Hematopoietic multipotent progenitor cell treated with erythropoietin and hydrocortisone succinate and interleukin-3 and kit ligand, for 17 days (in vitro differentiated cells): ENCODE measurements at regions not wholly inside any gene's neighbourhood (a gene's known extent, or its start where the extent isn't known, plus 50 kb on each side); places are given as distances from the start of the nearest gene placed in this dataset.

Source experiments
- DNase-seq: peaks from one replicate; pipeline ENCODE4 v3.0.0-alpha.2; 2015; ENCODE audit warnings: low spot score

DNA sequence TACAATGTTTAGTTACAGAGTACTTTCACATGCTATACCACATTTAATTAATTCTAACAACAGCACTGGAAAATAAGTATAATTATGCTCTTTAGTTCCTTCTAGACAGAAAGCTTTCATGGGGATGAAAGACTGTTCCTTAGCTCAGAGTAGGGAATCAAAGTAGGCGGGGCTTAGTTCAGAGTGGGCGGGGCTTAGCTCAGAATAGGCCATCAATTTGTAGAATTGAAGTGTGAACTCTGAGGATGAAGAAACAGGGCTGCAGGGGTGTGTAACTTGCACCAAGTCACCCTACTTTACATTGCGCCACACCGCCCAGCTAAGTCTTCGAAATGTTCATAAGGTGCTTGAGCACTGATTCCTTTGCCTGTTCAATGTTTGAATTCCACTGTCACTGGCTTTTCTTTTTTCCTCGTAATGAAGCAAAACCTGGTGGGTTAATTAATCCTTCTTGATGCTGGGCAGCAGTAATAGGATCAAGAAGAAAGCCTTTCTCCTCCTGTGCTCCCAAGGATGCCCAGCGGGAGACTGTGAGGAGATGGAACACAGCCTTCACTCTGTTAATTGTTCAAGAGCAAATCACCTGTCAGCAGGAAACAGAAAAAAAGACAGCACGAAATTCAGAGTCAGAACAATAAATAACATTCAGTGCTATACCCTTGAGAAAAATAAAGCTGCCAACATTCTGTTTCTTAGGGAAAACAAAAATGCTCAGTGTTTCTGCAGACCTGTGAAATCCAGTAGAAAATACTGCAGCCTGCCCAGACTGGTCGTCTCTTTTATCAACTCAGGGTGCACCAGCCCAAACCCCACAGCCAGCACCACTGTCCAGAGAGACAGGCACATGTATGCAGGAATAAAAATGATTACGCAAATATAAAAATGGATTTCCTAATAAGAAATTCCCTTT, 66.5 kb upstream of the CAMK1G start:
- no peak for DNase-seq

DNA sequence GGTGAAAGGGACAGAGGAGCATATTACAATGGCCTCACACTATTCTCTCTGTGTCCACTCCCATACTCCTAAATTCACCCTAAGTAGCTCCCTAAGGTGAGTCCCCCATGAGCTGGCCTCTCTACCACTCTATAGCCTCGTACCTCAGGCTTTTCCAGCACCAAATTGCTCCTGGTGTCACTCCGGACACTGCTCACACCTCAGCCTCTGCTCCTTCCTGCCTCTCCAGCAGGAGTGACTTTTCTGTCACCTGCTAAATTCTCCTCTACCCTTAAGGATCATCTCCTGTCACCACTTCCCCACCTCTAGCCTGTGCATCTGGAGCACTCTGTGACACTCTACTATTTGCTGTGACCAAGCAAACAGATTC, 65.8 kb upstream of the CAMK1G start:
- DNase-seq: no peak

DNA sequence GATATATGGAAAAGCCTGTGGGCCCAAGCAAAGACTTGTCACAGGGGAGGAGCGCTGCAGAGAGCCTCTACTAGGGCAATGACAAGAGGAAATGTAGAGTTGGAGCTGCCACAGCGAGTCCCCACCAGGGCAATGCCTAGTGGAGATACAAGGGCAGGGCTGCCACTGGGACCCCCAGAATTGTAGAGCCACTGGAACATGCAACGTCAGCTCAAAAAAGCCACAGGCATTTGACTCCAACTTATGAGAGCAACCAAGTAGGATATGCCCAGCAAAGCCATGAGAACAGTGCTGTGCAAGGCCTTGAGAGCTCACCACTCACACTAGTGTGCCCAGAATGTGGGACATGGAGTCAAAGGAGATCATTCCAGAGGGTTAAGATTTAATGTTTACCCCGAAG, 63.7 kb upstream of the CAMK1G start:
- no peak for DNase-seq

DNA sequence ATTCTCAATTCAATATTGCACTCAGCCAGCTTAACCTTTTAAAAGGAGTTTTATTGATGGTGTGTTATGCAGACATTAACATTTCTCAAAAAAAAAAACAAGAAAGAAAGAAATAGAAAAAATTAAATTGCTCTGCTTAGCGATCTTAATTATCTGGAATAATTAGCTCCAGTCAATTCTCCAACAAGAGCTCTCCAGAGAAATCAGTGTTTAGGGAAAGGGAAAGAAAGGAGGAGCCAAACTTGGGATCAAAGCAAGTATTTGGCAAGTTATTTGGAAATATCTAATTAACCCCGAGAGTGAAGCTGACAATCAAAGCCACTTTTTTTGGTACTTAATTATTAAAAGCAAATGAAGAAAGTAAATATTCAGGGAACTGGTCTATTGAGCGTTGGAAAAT, 60.7 kb upstream of the CAMK1G start:
- no peak for DNase-seq

DNA sequence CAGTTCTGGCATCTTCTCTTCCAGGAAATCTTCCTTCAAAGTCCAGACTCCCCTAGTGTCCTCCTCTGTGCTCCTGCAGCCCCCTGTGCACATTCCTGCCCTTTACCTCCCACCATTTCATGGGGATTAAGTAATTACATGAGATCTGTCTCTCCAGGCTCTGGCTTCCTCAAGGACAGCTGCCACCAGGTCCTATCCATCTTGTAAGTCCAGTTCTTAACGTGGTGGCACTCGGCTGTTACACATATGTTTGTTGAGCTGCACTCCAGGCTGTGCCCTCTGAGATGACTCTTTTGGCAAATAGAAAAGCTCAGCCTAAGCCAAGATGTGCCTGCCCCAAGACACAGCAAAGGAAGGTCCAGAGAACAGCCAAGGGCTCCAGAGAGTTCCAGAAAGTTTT, 57.4 kb upstream of the CAMK1G start:
- DNase-seq: no peak

DNA sequence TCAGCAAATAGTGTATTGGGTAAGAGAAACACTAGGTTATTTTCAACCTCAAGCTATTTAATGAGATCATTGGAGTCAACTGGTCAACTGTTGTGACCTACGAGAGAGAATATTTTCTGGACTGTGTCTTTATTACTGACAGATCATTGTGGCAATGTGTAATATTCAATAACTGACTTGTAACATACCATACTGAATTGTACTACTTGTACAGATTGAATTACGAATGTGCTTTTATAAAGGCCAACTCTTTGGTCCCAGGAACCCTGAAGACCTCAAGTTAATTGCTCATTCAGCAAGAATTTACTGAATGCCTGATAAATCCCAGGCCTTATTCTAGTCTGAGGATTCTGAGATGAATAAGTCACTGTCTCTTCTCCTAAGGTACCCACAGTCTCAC, 56.1 kb upstream of the CAMK1G start:
- no peak for DNase-seq

DNA sequence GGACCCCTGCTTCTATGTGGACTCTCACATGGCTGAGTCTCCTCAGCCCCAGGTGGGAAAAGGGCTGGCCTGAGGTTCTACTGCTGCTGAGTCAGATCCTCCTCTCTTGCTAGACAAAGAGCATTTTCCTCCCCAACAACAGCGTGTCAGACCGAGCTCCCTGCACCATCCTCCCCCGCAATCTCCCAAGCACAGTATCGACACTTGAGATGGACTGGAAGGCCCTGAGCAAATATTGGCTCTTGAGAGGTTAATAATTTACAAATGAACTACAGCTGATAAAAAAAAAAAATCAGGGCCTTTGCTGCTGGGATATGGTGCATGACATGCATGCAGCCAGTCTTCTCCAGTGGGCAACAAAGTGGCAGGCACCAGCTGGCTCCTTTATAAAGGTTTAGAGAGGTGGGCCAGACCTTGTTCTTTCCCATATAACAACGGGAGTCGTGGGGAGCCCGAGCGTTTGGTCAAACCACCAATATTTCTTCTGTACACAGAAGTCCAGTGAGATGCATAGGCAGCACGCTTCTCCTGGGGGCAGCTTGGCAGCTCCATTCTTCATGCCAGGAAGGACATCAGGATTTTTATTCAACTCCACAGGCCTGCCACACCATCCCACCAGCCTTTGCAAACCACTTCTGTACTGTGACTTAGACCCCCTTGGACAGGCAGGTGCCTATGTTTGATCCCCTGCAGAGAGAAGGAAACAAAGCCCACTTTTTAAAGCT, 55.4 kb upstream of the CAMK1G start:
- no peak for DNase-seq

DNA sequence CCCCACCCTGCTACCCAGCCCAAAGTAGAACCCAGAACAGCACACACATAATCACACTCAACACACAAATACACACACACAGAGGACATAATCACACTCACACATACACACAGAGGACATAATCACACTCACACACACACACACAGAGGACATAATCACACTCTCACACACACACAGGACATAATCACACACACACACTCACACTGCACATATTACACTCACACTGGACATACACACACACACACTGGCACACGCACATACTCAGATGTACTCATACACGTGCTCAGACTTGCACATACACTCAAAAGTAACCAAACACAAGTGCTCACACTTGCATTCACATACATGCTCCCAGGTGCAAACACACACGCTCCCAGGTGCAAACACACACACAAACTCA, 54.3 kb upstream of the CAMK1G start:
- DNase-seq: no peak

DNA sequence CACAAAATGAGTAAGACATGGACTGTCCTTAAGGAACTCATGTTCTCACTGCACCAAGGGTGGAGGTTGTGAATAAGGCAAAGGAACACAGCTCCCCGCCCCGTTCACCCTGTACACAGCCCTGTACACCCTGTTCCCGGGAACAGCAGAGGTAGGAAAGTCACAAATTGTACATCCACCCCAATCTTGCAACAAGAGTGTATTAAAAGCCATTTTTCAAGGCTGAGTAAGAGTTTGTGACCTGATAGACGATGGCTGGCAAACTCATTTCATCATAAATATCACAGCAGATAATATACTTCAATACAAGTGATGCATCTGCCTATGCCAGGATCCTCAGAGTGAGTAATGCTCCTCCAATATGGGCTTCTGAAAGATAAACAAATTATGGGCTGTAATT, 52.5 kb upstream of the CAMK1G start:
- no peak for DNase-seq

DNA sequence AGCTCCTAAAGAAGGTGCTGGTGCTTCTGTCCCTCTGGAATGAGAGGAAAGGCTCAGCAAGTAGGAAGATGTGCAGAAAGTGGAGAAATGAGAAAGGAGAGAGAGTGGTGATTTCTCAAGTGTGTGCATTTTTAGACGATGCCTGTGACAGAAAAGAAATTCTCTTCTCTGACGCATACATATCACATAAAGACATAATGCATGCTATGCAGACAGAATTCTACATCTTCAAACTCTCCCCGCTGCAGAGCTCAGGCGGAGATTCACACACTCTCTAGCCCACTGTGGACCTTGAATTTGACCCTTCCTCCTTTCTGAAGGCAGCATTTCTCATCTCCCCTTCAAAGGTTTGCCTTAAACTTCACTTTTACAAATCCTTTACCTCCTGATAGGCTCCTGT, 52.0 kb upstream of the CAMK1G start:
- no peak for DNase-seq
